SK-N-SH (cell line): ENCODE measurements at regions not wholly inside any gene's neighbourhood (a gene's known extent, or its start where the extent isn't known, plus 50 kb on each side); places are given as distances from the start of the nearest gene placed in this dataset.

Experiments used
- EZH2phosphoT487 ChIP-seq: fragments of 200-600 bp; sonication (generic); IDR thresholded peaks from 2 replicates; pipeline ENCODE4 v1.6.1; 2017; ENCODE audit warnings: low read depth, mixed run types, mild to moderate bottlenecking, antibody characterized with exemption, moderate library complexity, borderline replicate concordance
- FOXM1 ChIP-seq: IDR thresholded peaks from 2 replicates; pipeline ENCODE4 v1.4.0; 2012; ENCODE audit warnings: low read depth, mild to moderate bottlenecking
- MXI1 ChIP-seq: IDR thresholded peaks from 2 replicates; pipeline ENCODE4 v1.6.1; 2012; ENCODE audit warnings: mild to moderate bottlenecking, low read depth, low read length, improper control_type of control experiment
- POLR2AphosphoS5 ChIP-seq: IDR thresholded peaks from 2 replicates; pipeline ENCODE4 v1.6.1; 2012; ENCODE audit warnings: low read depth, low read length
- RAD21 ChIP-seq: IDR thresholded peaks from 2 replicates; pipeline ENCODE4 v1.6.1; 2012; ENCODE audit warnings: mild to moderate bottlenecking, low read length
- TF ChIP-seq, protein P1 (sequence below): fragments of 200-600 bp; sonication (generic); IDR thresholded peaks from 2 replicates; pipeline ENCODE4 v1.6.1; 2017; ENCODE audit warnings: antibody characterized with exemption, mild to moderate bottlenecking, moderate library complexity

DNA sequence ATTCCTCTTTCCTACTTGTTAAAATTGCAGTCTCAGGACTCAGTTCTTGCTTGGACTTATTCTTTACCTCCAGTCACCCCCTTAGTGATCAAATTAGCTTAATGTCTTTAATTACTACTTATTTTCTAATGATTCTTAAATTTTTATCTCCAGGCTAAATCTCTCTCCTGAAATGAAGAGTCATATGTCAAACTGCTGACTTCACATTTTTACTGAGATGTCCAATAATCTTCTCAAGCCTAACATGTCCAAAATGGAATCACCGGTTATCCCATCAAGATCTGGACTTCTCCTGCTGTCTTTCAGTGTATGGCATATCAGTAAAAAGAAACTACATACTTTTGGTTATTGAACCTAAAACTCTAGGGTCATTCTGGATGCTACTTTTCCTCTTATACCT lies 332.3 kb upstream of the HTR2C start:
- TF ChIP-seq RAD21, result no peak
- TF ChIP-seq FOXM1, result no peak
- TF ChIP-seq, protein P1, sequence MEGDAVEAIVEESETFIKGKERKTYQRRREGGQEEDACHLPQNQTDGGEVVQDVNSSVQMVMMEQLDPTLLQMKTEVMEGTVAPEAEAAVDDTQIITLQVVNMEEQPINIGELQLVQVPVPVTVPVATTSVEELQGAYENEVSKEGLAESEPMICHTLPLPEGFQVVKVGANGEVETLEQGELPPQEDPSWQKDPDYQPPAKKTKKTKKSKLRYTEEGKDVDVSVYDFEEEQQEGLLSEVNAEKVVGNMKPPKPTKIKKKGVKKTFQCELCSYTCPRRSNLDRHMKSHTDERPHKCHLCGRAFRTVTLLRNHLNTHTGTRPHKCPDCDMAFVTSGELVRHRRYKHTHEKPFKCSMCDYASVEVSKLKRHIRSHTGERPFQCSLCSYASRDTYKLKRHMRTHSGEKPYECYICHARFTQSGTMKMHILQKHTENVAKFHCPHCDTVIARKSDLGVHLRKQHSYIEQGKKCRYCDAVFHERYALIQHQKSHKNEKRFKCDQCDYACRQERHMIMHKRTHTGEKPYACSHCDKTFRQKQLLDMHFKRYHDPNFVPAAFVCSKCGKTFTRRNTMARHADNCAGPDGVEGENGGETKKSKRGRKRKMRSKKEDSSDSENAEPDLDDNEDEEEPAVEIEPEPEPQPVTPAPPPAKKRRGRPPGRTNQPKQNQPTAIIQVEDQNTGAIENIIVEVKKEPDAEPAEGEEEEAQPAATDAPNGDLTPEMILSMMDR, result no peak
- no peak for TF ChIP-seq POLR2AphosphoS5
- TF ChIP-seq MXI1, result no peak
- no peak for TF ChIP-seq EZH2phosphoT487
